Right atrium auricular region (tissue), 2 donors: ENCODE measurements at regions not wholly inside any gene's neighbourhood (a gene's known extent, or its start where the extent isn't known, plus 50 kb on each side); places are given as distances from the start of the nearest gene placed in this dataset.
"Not testable (repeated sequence)": the region's sequence is repeated elsewhere in the genome, so short reads cannot be mapped to it uniquely, and the experiment has no call there.

Experiments used
- DNase-seq: peaks from one replicate; pipeline ENCODE4 v3.0.0-alpha.2; 2019; ENCODE audit warnings: low spot score
- H3K27ac ChIP-seq, 2 donors: fragments of 200-600 bp; sonication (generic); 1 replicate in 1 of 2; 2 replicates in 1 of 2; pipeline ENCODE4 v1.5.1; 2016 to 2019
- H3K27me3 ChIP-seq, 2 donors: fragments of 200-600 bp; sonication (generic); one replicate each; pipeline versions ENCODE4 v1.5.1 to v1.6.0; 2017 to 2019
- H3K36me3 ChIP-seq: fragments of 200-600 bp; sonication (generic); one replicate; pipeline ENCODE4 v1.5.1; 2016
- H3K4me1 ChIP-seq, 2 donors: fragments of 200-600 bp; sonication (generic); one replicate each; pipeline versions ENCODE4 v1.5.1 to v1.6.0; 2017 to 2019
- H3K4me3 ChIP-seq, 2 donors: fragments of 200-600 bp; sonication (generic); 1 replicate in 1 of 2; 2 replicates in 1 of 2; pipeline ENCODE4 v1.5.1; 2017 to 2019; ENCODE audit warnings: mild to moderate bottlenecking in 1 of 2, moderate library complexity in 1 of 2
- H3K9me3 ChIP-seq, 2 donors: fragments of 200-600 bp; sonication (generic); one replicate each; pipeline ENCODE4 v1.5.1; 2019

- H3K4me1 ChIP-seq, DNase-seq, H3K9me3 ChIP-seq, H3K27ac ChIP-seq, H3K27me3 ChIP-seq, H3K4me3 ChIP-seq, H3K36me3 ChIP-seq: not testable (repeated sequence)
Observed at GRCh38 chr1:121048293-121048752, 135.8 kb downstream of the FAM72B start.

DNA sequence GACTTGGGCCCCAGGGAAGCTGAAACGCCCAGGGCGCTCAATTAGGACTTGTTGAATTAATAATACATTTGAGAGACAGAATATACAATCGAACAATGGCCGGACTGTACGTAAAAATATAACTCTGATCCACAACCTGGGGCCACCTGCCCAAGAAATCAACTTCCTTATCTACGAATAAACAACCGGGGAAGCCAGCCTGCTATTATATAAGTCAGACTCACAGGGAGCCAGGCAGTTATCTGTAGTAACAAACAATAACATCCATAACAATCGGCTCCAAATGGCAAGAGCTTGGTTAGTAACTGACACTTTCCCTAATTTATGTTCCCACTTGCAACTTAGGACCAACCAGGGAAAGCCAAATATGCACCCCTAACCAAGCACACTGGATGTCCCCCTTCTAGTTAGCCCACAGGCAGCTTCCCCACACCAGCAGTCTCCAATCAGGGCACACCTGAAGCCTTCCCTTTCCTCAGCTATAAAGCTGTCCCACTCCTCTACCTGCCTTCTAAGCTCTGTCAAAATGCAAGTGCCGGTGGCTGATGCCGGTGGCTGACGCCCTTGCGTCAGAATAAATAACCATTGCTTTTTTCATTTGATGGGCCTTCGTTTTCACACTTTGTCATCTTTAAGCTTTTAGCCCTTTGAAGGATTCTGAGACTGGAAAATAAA is 135.2 kb downstream of the FAM72B start:
- not testable (repeated sequence) for H3K9me3 ChIP-seq, H3K4me1 ChIP-seq, H3K4me3 ChIP-seq, H3K27me3 ChIP-seq, DNase-seq, H3K36me3 ChIP-seq, H3K27ac ChIP-seq

GRCh38 chr1:121050097-121050496 is 134.0 kb downstream of the FAM72B start:
- not testable (repeated sequence) for H3K9me3 ChIP-seq, H3K36me3 ChIP-seq, H3K4me3 ChIP-seq, H3K4me1 ChIP-seq, H3K27me3 ChIP-seq, H3K27ac ChIP-seq, DNase-seq

GRCh38 chr1:121051161-121051790 is 132.9 kb downstream of the FAM72B start:
- not testable (repeated sequence) for H3K4me1 ChIP-seq, H3K27ac ChIP-seq, DNase-seq, H3K27me3 ChIP-seq, H3K36me3 ChIP-seq, H3K9me3 ChIP-seq, H3K4me3 ChIP-seq

DNA sequence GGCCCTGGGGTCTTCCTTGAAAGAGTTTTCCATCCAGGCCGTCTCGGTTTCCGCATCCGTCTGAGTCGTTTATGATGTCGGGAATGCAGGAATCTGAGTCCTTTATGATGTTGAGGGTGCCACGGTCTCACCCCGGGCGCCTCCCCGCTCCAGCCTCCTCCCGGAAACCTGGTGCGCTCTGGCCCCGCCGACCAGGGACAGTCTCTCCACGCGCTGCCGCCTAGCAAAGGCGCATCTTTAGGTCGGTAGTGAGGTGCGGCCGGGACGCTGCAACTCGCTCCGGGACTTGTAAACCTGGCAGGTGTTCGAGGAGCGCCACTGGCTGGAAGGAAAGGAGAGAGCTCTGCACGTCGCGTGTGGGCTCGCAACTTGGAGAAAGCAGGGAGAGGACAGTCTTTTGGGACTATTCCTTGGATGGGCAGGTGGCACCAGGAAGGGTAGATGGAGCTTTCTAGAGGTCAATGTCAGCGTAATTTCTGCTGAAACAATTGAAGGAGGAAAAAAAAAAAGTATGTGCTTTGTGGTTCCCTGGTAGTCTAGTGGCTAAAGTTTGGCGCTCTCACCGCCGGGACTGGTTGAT is 132.0 kb downstream of the FAM72B start:
- not testable (repeated sequence) for H3K4me1 ChIP-seq, H3K9me3 ChIP-seq, DNase-seq, H3K27me3 ChIP-seq, H3K4me3 ChIP-seq, H3K36me3 ChIP-seq, H3K27ac ChIP-seq

- H3K36me3 ChIP-seq, H3K27ac ChIP-seq, DNase-seq, H3K4me3 ChIP-seq, H3K9me3 ChIP-seq, H3K4me1 ChIP-seq, H3K27me3 ChIP-seq: not testable (repeated sequence)
Observed at GRCh38 chr1:121054928-121055327, 129.2 kb downstream of the FAM72B start.

DNA sequence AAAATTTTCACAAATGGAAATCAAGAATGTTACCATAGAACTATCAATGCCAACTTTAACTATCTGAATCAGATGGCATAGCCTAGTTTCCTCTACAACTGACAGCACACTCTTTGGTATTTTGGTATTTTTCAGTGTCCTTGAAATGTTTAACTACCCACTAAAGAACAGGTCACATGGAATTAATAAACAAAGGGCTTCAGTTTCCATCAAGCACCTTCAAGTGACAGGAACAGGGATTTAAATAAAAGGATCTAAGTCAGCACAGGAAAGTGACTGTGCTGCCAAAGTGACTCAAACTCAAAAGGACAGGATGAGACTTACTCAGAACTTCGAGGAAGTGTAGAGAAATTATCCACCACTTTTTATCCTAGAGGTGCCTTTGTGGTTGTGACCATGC is 117.2 kb downstream of the FAM72B start:
- H3K9me3 ChIP-seq, H3K4me1 ChIP-seq, H3K36me3 ChIP-seq, H3K4me3 ChIP-seq, H3K27me3 ChIP-seq, H3K27ac ChIP-seq, DNase-seq: not testable (repeated sequence)

DNA sequence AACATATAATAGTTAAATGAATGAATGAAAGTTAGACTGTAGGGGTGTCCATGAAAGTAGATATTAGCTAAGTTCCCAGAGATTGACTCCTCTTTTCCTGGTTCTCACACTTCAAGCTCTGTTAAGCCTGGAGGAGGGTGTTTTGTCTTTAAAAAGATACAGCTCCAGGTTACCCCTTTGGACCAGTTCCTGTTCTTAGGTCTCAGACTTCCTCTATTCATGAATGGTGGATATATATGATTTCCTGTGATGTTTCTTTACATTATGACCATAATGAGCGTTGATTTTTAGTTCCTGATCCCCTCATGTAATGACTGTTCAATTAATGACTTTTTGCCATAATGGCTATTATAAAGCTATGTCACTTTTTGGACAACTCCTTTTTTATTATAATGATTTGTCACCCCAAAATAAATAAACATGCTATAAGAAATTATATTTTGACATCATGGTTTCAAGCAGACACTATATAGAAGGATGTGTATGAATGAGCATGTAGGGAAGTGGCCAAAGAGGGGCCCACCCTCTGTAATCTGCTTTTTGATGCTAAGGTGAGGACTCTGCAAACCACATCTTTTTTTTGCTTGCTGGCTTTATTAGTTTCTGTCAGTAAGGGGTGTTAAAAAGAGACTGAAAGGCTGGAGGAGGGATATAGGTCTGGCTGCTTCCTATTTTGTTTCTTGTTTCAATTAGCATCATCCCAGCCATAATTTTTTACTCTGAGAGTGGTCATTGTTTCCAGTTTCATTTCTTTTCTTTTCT is 115.2 kb downstream of the FAM72B start:
- not testable (repeated sequence) for H3K9me3 ChIP-seq, DNase-seq, H3K27me3 ChIP-seq, H3K27ac ChIP-seq, H3K36me3 ChIP-seq, H3K4me1 ChIP-seq, H3K4me3 ChIP-seq

- DNase-seq, H3K4me1 ChIP-seq, H3K36me3 ChIP-seq, H3K9me3 ChIP-seq, H3K27me3 ChIP-seq, H3K4me3 ChIP-seq, H3K27ac ChIP-seq: not testable (repeated sequence)
Observed at GRCh38 chr1:121073852-121074251, 110.3 kb downstream of the FAM72B start.

DNA sequence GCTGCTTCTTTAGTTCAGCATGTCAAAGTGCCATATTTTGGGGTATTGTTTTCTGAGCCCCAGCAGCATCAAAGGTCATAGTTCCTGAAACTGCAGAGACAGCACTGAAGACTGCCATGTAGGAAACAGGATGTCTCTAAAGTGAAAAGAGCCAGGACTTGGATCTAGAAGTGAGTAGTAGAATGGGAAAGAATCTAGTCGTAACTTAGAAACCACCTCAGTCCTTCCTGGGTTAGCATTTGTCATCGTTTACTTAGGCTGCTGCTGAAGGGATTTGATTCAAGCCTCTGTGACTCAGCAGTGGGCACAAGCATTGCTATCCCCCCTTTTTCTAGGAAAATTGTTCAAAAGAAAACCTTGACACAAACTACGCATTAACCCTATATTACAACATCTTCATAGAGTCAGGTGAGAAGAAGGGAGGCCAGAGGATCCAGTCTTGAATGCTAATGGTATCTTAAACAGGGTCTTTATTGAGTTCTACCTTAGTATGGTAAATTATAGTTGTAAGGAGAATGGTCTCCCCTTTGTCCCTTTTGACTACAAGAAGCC is 108.8 kb downstream of the FAM72B start:
- H3K27ac ChIP-seq, H3K4me1 ChIP-seq, H3K9me3 ChIP-seq, DNase-seq, H3K4me3 ChIP-seq, H3K27me3 ChIP-seq, H3K36me3 ChIP-seq: not testable (repeated sequence)

GRCh38 chr1:121076674-121077073 is 107.5 kb downstream of the FAM72B start:
- H3K4me3 ChIP-seq, H3K36me3 ChIP-seq, H3K27me3 ChIP-seq, H3K4me1 ChIP-seq, H3K9me3 ChIP-seq, DNase-seq, H3K27ac ChIP-seq: not testable (repeated sequence)

- H3K27ac ChIP-seq, DNase-seq, H3K36me3 ChIP-seq, H3K27me3 ChIP-seq, H3K9me3 ChIP-seq, H3K4me3 ChIP-seq, H3K4me1 ChIP-seq: not testable (repeated sequence)
Observed at GRCh38 chr1:121079655-121080054, 104.5 kb downstream of the FAM72B start.

DNA sequence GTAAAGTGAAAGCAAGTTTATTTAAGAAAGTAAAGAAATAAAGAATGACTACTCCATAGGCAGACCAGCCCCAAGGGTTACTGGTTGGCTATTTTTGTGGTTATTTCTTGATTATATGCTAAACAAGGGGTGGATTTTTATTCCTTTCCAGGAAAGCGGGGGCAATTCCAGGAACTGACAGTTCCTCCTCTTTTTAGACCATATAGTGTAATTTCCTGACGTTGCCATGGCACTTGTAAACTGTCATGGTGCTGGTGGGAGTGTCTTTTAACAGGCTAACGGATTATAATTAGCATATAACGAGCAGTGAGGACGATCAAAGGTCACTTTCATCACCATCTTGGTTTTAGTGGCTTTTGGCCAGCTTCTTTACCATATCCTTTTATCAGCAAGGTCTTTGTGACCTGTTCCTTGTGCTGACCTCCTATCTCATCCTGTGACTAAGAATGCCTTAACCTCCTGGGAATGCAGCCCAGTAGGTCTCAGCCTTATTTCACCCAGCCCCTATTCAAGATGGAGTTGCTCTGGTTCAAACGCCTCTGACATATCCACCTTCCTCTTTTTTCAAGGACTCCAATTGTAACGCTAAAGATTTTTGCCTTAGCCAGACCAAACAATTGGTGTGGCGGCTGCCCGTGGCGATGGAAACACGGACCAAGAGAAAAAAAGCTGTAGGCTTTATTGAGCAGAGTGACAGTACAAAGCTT is 103.8 kb downstream of the FAM72B start:
- not testable (repeated sequence) for H3K9me3 ChIP-seq, H3K27me3 ChIP-seq, H3K27ac ChIP-seq, H3K4me3 ChIP-seq, DNase-seq, H3K36me3 ChIP-seq, H3K4me1 ChIP-seq

DNA sequence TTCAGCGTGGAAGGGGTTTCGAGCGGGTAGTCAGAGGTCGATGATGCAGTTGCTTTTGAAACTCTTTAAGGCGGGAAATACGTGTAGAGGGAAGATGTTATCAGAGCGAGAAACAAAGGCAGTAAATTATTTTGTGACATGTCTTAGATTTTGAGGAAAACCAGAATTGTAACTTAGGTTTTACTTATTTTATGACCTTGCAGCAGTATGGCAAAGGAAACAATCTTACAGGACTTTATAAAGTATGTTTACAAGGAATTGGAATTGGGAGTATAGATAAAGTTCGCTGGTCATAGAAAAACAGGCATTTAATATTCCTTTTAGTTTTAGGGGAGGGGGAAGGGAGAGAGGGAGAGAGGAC is 103.3 kb downstream of the FAM72B start:
- H3K27me3 ChIP-seq, H3K4me1 ChIP-seq, H3K36me3 ChIP-seq, H3K27ac ChIP-seq, H3K4me3 ChIP-seq, DNase-seq, H3K9me3 ChIP-seq: not testable (repeated sequence)
